HCT116 (cell line): ENCODE measurements at regions not wholly inside any gene's neighbourhood (a gene's known extent, or its start where the extent isn't known, plus 50 kb on each side); places are given as distances from the start of the nearest gene placed in this dataset.

Experiments used
- ATAC-seq: fragments of 200-7000 bp; cut with Tn5 transposase; 2 replicates; pipeline ENCODE4 v1.9.1; 2020; ENCODE audit warnings: mild to moderate bottlenecking, moderate library complexity
- BruUV-seq: library from RNA; stranded (reverse); fragments of 400-500 nt; replicated peaks from 2 replicates; lab custom pipeline; 2021; lab: Mats Ljungman, UMichigan
- CTCF ChIA-PET: fragments of 300-600 bp; sonication (Branson Sonifier 250); formaldehyde crosslinking; loops from one replicate; lab custom pipeline; 2021; ENCODE audit warnings: antibody characterized with exemption; lab: Charles Lee
- POLR2A ChIA-PET: fragments of 300-600, 350-600 bp; sonication (Branson Sonifier 250); formaldehyde crosslinking; loops from one replicate; lab custom pipeline; 2021; ENCODE audit warnings: antibody characterized with exemption; lab: Charles Lee
- RAD21 ChIA-PET, 2 experiments: fragments of 300-600 bp; sonication (Branson Sonifier 250); formaldehyde crosslinking; loops; one replicate each; lab custom pipeline; 2023; ENCODE audit warnings: low total read pairs in 2 of 2; ENCODE audit not compliant: uncharacterized antibody in 2 of 2, unreplicated experiment in 2 of 2, low non-redundant PET in 1 of 2; lab: Charles Lee
- DNase-seq: peaks from one replicate; pipeline ENCODE4 v3.0.0-alpha.2; 2010; ENCODE audit warnings: low read depth, low spot score
- H2AFZ ChIP-seq: fragments of 200-600 bp; shearing (Covaris generic), sonication (generic); 2 replicates; pipeline ENCODE4 v1.6.1; 2017; ENCODE audit warnings: low read depth, mixed run types, mixed read lengths, antibody characterized with exemption, low read length; ENCODE audit not compliant: poor library complexity, severe bottlenecking
- H3K27ac ChIP-seq: 2 replicates; pipeline ENCODE4 v1.5.1; 2012; ENCODE audit warnings: low read depth, low read length
- H3K27me3 ChIP-seq: fragments of 200-600 bp; sonication (generic); 2 replicates; pipeline ENCODE4 v1.6.1; 2016; ENCODE audit warnings: mixed run types, low read length, mixed read lengths; ENCODE audit not compliant: insufficient read depth
- H3K36me3 ChIP-seq, 2 experiments: fragments of 200-500 bp in 1 of 2; fragments of 200-600 bp in 1 of 2; sonication (Bioruptor generic) in 1 of 2; sonication (generic) in 1 of 2; 2 replicates each; pipeline versions ENCODE4 v1.5.1 to v1.6.1; 2014 to 2016; ENCODE audit warnings: low read length in 2 of 2, inconsistent platforms in 1 of 2, mixed read lengths in 1 of 2, mixed run types in 1 of 2; ENCODE audit not compliant: insufficient read depth in 2 of 2, control insufficient read depth in 1 of 2
- H3K4me1 ChIP-seq, 2 experiments: fragments of 200-600 bp in 1 of 2; sonication (generic) in 1 of 2; 2 replicates each; pipeline versions ENCODE4 v1.5.1 to v1.6.1; 2012 to 2017; ENCODE audit warnings: low read length in 2 of 2, inconsistent platforms in 1 of 2, mild to moderate bottlenecking in 1 of 2, mixed read lengths in 1 of 2, mixed run types in 1 of 2, moderate library complexity in 1 of 2; ENCODE audit not compliant: insufficient read depth in 2 of 2, control insufficient read depth in 1 of 2
- H3K4me2 ChIP-seq: fragments of 200-600 bp; sonication (generic); 2 replicates; pipeline ENCODE4 v1.6.1; 2017; ENCODE audit warnings: mixed run types, low read length, mixed read lengths
- H3K4me3 ChIP-seq, 2 experiments: fragments of 200-600 bp in 1 of 2; sonication (generic) in 1 of 2; replicated peaks in 1 of 2; 2 replicates each; pipeline ENCODE4 v1.5.1; 2011 to 2016; ENCODE audit warnings: low read length in 2 of 2, control low read depth in 1 of 2, low read depth in 1 of 2, mild to moderate bottlenecking in 1 of 2, mixed read lengths in 1 of 2, mixed run types in 1 of 2
- H3K79me2 ChIP-seq: fragments of 200-600 bp; sonication (generic); 2 replicates; pipeline ENCODE4 v1.6.1; 2017; ENCODE audit warnings: mild to moderate bottlenecking, mixed run types, low read length, moderate library complexity, mixed read lengths; ENCODE audit not compliant: insufficient read depth
- H3K9ac ChIP-seq: fragments of 200-600 bp; sonication (generic); 2 replicates; pipeline ENCODE4 v1.6.1; 2016; ENCODE audit warnings: low read length, mixed read lengths
- H3K9me2 ChIP-seq: fragments of 200-600 bp; sonication (generic), shearing (Covaris generic); 2 replicates; pipeline ENCODE4 v1.6.1; 2017; ENCODE audit warnings: mixed run types, mild to moderate bottlenecking, moderate library complexity; ENCODE audit not compliant: insufficient read depth
- H3K9me3 ChIP-seq, 2 experiments: fragments of 200-500 bp in 1 of 2; fragments of 200-600 bp in 1 of 2; sonication (Bioruptor generic) in 1 of 2; sonication (generic) in 1 of 2; 2 replicates each; pipeline ENCODE4 v1.6.1; 2014 to 2017; ENCODE audit warnings: low read length in 2 of 2, mixed read lengths in 2 of 2, inconsistent platforms in 1 of 2, low read depth in 1 of 2, mild to moderate bottlenecking in 1 of 2, mixed run types in 1 of 2, moderate library complexity in 1 of 2; ENCODE audit not compliant: control insufficient read depth in 1 of 2, insufficient read depth in 1 of 2
- H4K20me1 ChIP-seq: fragments of 200-600 bp; sonication (generic), shearing (Covaris generic); 2 replicates; pipeline ENCODE4 v1.6.1; 2017; ENCODE audit warnings: mixed run types, mild to moderate bottlenecking, moderate library complexity; ENCODE audit not compliant: insufficient read depth
- CBX3 ChIP-seq: IDR thresholded peaks from 2 replicates; pipeline ENCODE4 v1.6.1; 2012; ENCODE audit warnings: low read depth
- CEBPB ChIP-seq: IDR thresholded peaks from 2 replicates; pipeline ENCODE4 v1.6.1; 2012; ENCODE audit warnings: low read depth
- CTCF ChIP-seq, 3 experiments: fragments of 200-600 bp in 1 of 3; sonication (generic) in 1 of 3; IDR thresholded peaks in 2 of 3; conservative IDR thresholded peaks in 1 of 3; 2 replicates each; pipeline ENCODE4 v1.5.1; 2012 to 2017; ENCODE audit warnings: low read depth in 2 of 3, low read length in 2 of 3, antibody characterized with exemption in 1 of 3, borderline replicate concordance in 1 of 3, control low read depth in 1 of 3, mild to moderate bottlenecking in 1 of 3, mixed read lengths in 1 of 3, mixed run types in 1 of 3, moderate library complexity in 1 of 3; ENCODE audit not compliant: insufficient read depth in 1 of 3
- EZH2phosphoT487 ChIP-seq: fragments of 200-600 bp; IDR thresholded peaks from 2 replicates; pipeline ENCODE4 v1.6.1; 2018; ENCODE audit warnings: antibody characterized with exemption, borderline replicate concordance
- FOSL1 ChIP-seq: IDR thresholded peaks from 2 replicates; pipeline ENCODE4 v1.6.1; 2012; ENCODE audit warnings: low read depth
- POLR2AphosphoS5 ChIP-seq: IDR thresholded peaks from 2 replicates; pipeline ENCODE4 v1.6.1; 2011; ENCODE audit warnings: mild to moderate bottlenecking, low read depth, low read length, moderate library complexity
- SP1 ChIP-seq: IDR thresholded peaks from 2 replicates; pipeline ENCODE4 v1.6.1; 2012; ENCODE audit warnings: low read depth
- SRF ChIP-seq: IDR thresholded peaks from 2 replicates; pipeline ENCODE4 v1.6.1; 2012; ENCODE audit warnings: low read depth
- TCF7L2 ChIP-seq: IDR thresholded peaks from 2 replicates; pipeline ENCODE4 v1.7.0; 2011; ENCODE audit warnings: borderline replicate concordance, inconsistent platforms; ENCODE audit not compliant: insufficient read depth, insufficient read length; ENCODE audit errors: extremely low read depth
- ZNF274 ChIP-seq: fragments of 200-500 bp; sonication (Bioruptor generic); IDR thresholded peaks from 2 replicates; pipeline ENCODE4 v1.6.1; 2014; ENCODE audit warnings: mild to moderate bottlenecking, low read depth, low read length, inconsistent platforms
- intact Hi-C: fragments of 100-400 bp; cut with micrococcal nuclease; formaldehyde crosslinking; loops from 2 replicates; pipeline ENCODE4 v1.10.0; 2022

GRCh38 chr22:27199354-27199753 lies 542.0 kb downstream of the MIAT start:
- ChIA-PET POLR2A (no interaction called here), RAD21 (interaction anchor here in 1 of 2 experiments (0.6 kb wide), 1 partner anchor 24 kb away, joined by 7 read pairs; no protein-coding TSS in a partner anchor)

More at GRCh38 chr22:27199354-27199753, 542.0 kb downstream of the MIAT start:
- Histone ChIP-seq H3K9me2 (no peaks in the 10 kb centered on the region), H3K27ac (no peak overlapping the region), H3K4me3 (no peak overlapping the region), H3K36me3 (no peaks in the 10 kb centered on the region), H3K4me1 (peaks cover 18 to 22% of the 10 kb centered on the region in 2 experiments), H3K9ac (no peak overlapping the region), H2AFZ (no peak overlapping the region), H3K9me3 (no peaks in the 10 kb centered on the region), H3K27me3 (no peaks in the 10 kb centered on the region), H3K4me2 (no peak overlapping the region), H4K20me1 (no peaks in the 10 kb centered on the region), H3K79me2 (no peaks in the 10 kb centered on the region)
- DNase-seq (no peak), ATAC-seq (no peak)
- TF ChIP-seq SP1: no peak
- no peak for TF ChIP-seq TCF7L2
- no peak for TF ChIP-seq CEBPB
- TF ChIP-seq CTCF (IDR thresholded peaks at IDR 0.05 in 2 of 3, conservative IDR thresholded peaks at IDR 0.05 in 1 of 3; ENCODE audit: borderline replicate concordance in 1 of 3, insufficient read depth in 1 of 3, low read depth in 2 of 3, low read length in 2 of 3): no peak
- TF ChIP-seq FOSL1: no peak
- no peak for TF ChIP-seq EZH2phosphoT487
- no peak for TF ChIP-seq POLR2AphosphoS5
- no peak for TF ChIP-seq SRF
- no peak for TF ChIP-seq CBX3
- TF ChIP-seq ZNF274: no peak
- CTCF ChIA-PET: no interaction called here
- intact Hi-C loops: no loop called here
- BruUV-seq: no TSS peak
